OCI-LY1 (cell line): ENCODE measurements at regions not wholly inside any gene's neighbourhood (a gene's known extent, or its start where the extent isn't known, plus 50 kb on each side); places are given as distances from the start of the nearest gene placed in this dataset.

ENCODE experiments used
- H2AFZ ChIP-seq: fragments of 200-600 bp; sonication (generic), shearing (Covaris generic); 2 replicates; pipeline ENCODE4 v1.6.0; 2014; ENCODE audit warnings: antibody characterized with exemption, mild to moderate bottlenecking, low read length
- H3F3A ChIP-seq: fragments of 200-600 bp; sonication (generic), shearing (Covaris generic); 2 replicates; pipeline ENCODE4 v1.6.0; 2014; ENCODE audit warnings: mild to moderate bottlenecking, antibody characterized with exemption, low read length, moderate library complexity; ENCODE audit not compliant: insufficient read depth
- H3K27ac ChIP-seq: fragments of 200-600 bp; sonication (generic); 2 replicates; pipeline ENCODE4 v1.5.1; 2014; ENCODE audit warnings: low read length, mixed run types, mild to moderate bottlenecking, low read depth; ENCODE audit not compliant: poor library complexity, severe bottlenecking
- H3K27me3 ChIP-seq: fragments of 200-600 bp; sonication (generic); 2 replicates; pipeline ENCODE4 v1.6.0; 2014; ENCODE audit warnings: antibody characterized with exemption, mild to moderate bottlenecking, low read length, moderate library complexity; ENCODE audit not compliant: insufficient read depth
- H3K36me3 ChIP-seq: fragments of 200-600 bp; sonication (generic); 2 replicates; pipeline ENCODE4 v1.6.1; 2014; ENCODE audit warnings: mild to moderate bottlenecking, antibody characterized with exemption, low read length, moderate library complexity, mixed read lengths; ENCODE audit not compliant: insufficient read depth
- H3K4me1 ChIP-seq: fragments of 200-600 bp; sonication (generic); 2 replicates; pipeline ENCODE4 v1.5.1; 2014; ENCODE audit warnings: mild to moderate bottlenecking, low read length, moderate library complexity; ENCODE audit not compliant: insufficient read depth, severe bottlenecking
- H3K4me2 ChIP-seq: fragments of 200-600 bp; sonication (generic), shearing (Covaris generic); 2 replicates; pipeline ENCODE4 v1.6.1; 2014; ENCODE audit warnings: low read length
- H3K4me3 ChIP-seq: fragments of 200-600 bp; sonication (generic); 2 replicates; pipeline ENCODE4 v1.5.1; 2014; ENCODE audit warnings: low read length, low read depth, mild to moderate bottlenecking, mixed read lengths; ENCODE audit not compliant: poor library complexity, severe bottlenecking
- H3K79me2 ChIP-seq: fragments of 200-600 bp; shearing (Covaris generic); 2 replicates; pipeline ENCODE4 v1.6.1; 2016; ENCODE audit warnings: mixed run types, low read length, mixed read lengths; ENCODE audit not compliant: insufficient read depth
- H3K9ac ChIP-seq: fragments of 200-600 bp; sonication (generic), shearing (Covaris generic); 2 replicates; pipeline ENCODE4 v1.6.1; 2014; ENCODE audit warnings: mild to moderate bottlenecking, low read length, mixed read lengths
- H3K9me2 ChIP-seq: fragments of 200-600 bp; sonication (generic), shearing (Covaris generic); 2 replicates; pipeline ENCODE4 v1.6.1; 2014; ENCODE audit warnings: low read depth, mild to moderate bottlenecking, low read length, mixed read lengths
- H3K9me3 ChIP-seq: fragments of 200-600 bp; shearing (Covaris generic); 2 replicates; pipeline ENCODE4 v1.6.1; 2014; ENCODE audit warnings: low read length, mixed read lengths
- H4K20me1 ChIP-seq: fragments of 200-600 bp; sonication (generic), shearing (Covaris generic); 2 replicates; pipeline ENCODE4 v1.6.0; 2016; ENCODE audit warnings: mild to moderate bottlenecking, low read length; ENCODE audit not compliant: insufficient read depth
- CTCF ChIP-seq: fragments of 200-600 bp; sonication (generic), shearing (Covaris generic); IDR thresholded peaks from 2 replicates; pipeline ENCODE4 v1.5.1; 2017; ENCODE audit warnings: mild to moderate bottlenecking, antibody characterized with exemption, low read length, moderate library complexity, mixed read lengths
- EZH2 ChIP-seq: fragments of 200-600 bp; sonication (generic), shearing (Covaris generic); IDR thresholded peaks from 2 replicates; pipeline ENCODE4 v1.8.0; 2017; ENCODE audit warnings: borderline replicate concordance, mixed run types, mild to moderate bottlenecking, antibody characterized with exemption, low read length, moderate library complexity, mixed read lengths

DNA sequence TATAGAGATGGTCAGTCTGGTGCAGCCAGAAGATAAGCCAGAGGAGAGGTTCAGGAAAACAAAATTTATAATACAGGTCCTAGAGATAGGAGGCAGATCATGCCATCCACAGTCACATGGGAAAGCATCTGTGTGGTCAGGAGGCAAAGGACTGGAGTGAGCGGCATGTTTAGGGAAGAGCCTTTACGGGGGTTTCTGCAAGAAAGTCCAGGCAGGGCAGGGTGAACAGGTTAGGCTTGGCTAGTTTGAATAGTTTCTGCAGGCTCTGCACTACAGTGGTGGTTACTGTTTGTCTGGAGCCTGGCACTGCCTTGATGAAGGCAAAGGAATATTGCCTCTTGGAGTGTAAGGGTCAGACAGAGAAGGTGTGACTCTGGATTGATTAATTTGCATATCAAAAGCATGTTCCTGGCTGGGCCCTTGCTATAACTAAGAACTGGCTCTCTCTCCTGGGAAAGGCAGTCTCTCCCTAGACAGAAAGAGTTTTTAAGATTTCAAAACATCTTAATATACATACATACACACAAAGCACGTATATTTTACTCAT is 1034.7 kb upstream of the CHAC2 start:
- no peak overlapping the region for H3K4me2 ChIP-seq
- H2AFZ ChIP-seq, result no peak overlapping the region
- H3K27me3 ChIP-seq, result no peaks in the 10 kb centered on the region
- no peak for TF ChIP-seq EZH2
- TF ChIP-seq CTCF, result no peak
- no peaks in the 10 kb centered on the region for H3F3A ChIP-seq
- H3K27ac ChIP-seq, result no peak overlapping the region
- H3K9me3 ChIP-seq, result no peaks in the 10 kb centered on the region; the same call in 1 of the 2 replicates
- H3K36me3 ChIP-seq, result no peaks in the 10 kb centered on the region
- H3K4me1 ChIP-seq, result no peaks in the 10 kb centered on the region
- no peaks in the 10 kb centered on the region for H3K79me2 ChIP-seq
- no peak overlapping the region for H3K4me3 ChIP-seq
- H3K9ac ChIP-seq, result no peak overlapping the region
- H4K20me1 ChIP-seq, result no peaks in the 10 kb centered on the region
- no peaks in the 10 kb centered on the region for H3K9me2 ChIP-seq

DNA sequence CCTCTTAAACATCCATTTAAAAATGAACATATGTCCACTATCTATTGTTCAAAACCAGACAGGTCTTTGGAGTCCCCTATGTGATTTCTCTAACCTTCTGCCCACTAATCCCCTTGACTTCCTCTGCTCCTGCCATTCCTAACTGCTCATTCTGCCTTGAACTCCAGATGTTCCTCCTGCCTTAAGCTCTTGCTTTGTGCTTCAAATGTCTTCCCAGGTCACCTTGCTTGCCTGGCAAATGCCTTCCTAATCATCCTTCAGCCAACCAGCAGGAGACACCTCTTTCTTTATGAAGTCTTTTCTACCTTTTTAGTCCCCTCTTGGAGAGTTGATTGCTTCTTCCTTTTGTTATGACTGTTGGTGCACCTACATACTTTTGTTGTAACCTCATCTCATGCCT is 1043.0 kb upstream of the CHAC2 start:
- TF ChIP-seq EZH2, result no peak
- TF ChIP-seq CTCF, result no peak

GRCh38 chr2:52717836-52718235 is 1049.8 kb upstream of the CHAC2 start:
- Histone ChIP-seq H3K4me2 (no peak overlapping the region), H3K4me1 (no peaks in the 10 kb centered on the region), H3K27ac (no peak overlapping the region), H2AFZ (no peak overlapping the region), H4K20me1 (no peaks in the 10 kb centered on the region), H3K27me3 (no peaks in the 10 kb centered on the region), H3K36me3 (no peaks in the 10 kb centered on the region), H3K9me2 (no peaks in the 10 kb centered on the region), H3K9me3 (no peaks in the 10 kb centered on the region), H3K4me3 (no peak overlapping the region), H3K79me2 (no peaks in the 10 kb centered on the region), H3K9ac (no peak overlapping the region), H3F3A (no peaks in the 10 kb centered on the region)
- TF ChIP-seq CTCF (no peak), EZH2 (no peak)

More for the DNA sequence above, 1043.0 kb upstream of the CHAC2 start:
- no peaks in the 10 kb centered on the region for H4K20me1 ChIP-seq
- no peak overlapping the region for H3K9ac ChIP-seq
- no peaks in the 10 kb centered on the region for H3K27me3 ChIP-seq
- no peaks in the 10 kb centered on the region for H3K9me2 ChIP-seq
- H3K9me3 ChIP-seq, result no peaks in the 10 kb centered on the region; the same call in 1 of the 2 replicates
- H3K4me3 ChIP-seq, result no peak overlapping the region
- no peaks in the 10 kb centered on the region for H3F3A ChIP-seq
- H2AFZ ChIP-seq, result no peak overlapping the region
- no peaks in the 10 kb centered on the region for H3K4me1 ChIP-seq
- no peak overlapping the region for H3K27ac ChIP-seq
- no peaks in the 10 kb centered on the region for H3K79me2 ChIP-seq
- H3K36me3 ChIP-seq, result no peaks in the 10 kb centered on the region
- H3K4me2 ChIP-seq, result no peak overlapping the region
